Spleen (tissue), 11 donors: ENCODE measurements at regions not wholly inside any gene's neighbourhood (a gene's known extent, or its start where the extent isn't known, plus 50 kb on each side); places are given as distances from the start of the nearest gene placed in this dataset.

Source experiments
- DNase-seq: peaks from one replicate; pipeline ENCODE4 v3.0.0-alpha.2; 2020
- H3K27ac ChIP-seq, 8 donors: fragments of 200-600 bp; sonication (generic) in 7 of 8; 1 replicate in 4 of 8; 2 replicates in 4 of 8; pipeline versions ENCODE4 v1.5.0 to v1.8.0; 2016 to 2021; ENCODE audit warnings: inconsistent platforms in 4 of 8, mild to moderate bottlenecking in 4 of 8, moderate library complexity in 1 of 8
- H3K27me3 ChIP-seq, 7 donors: fragments of 200-600 bp; sonication (generic) in 6 of 7; replicated peaks in 1 of 7; 1 replicate in 4 of 7; 2 replicates in 3 of 7; pipeline versions ENCODE4 v1.5.0 to v1.8.0; 2016 to 2021; ENCODE audit warnings: inconsistent platforms in 3 of 7, mild to moderate bottlenecking in 1 of 7
- H3K36me3 ChIP-seq, 6 donors: fragments of 200-600 bp; sonication (generic) in 5 of 6; 1 replicate in 4 of 6; 2 replicates in 2 of 6; pipeline versions ENCODE4 v1.5.0 to v1.8.0; 2016 to 2021; ENCODE audit warnings: inconsistent platforms in 2 of 6
- H3K4me1 ChIP-seq, 6 donors: fragments of 200-600 bp; sonication (generic) in 5 of 6; 1 replicate in 3 of 6; 2 replicates in 3 of 6; pipeline versions ENCODE4 v1.5.0 to v1.8.0; 2016 to 2021; ENCODE audit warnings: inconsistent platforms in 3 of 6
- H3K4me3 ChIP-seq, 8 donors: fragments of 200-600 bp; sonication (generic) in 7 of 8; 1 replicate in 4 of 8; 2 replicates in 4 of 8; pipeline versions ENCODE4 v1.5.0 to v1.8.0; 2016 to 2021; ENCODE audit warnings: inconsistent platforms in 4 of 8, mild to moderate bottlenecking in 4 of 8, moderate library complexity in 2 of 8
- H3K9me3 ChIP-seq, 8 donors: fragments of 200-600 bp; sonication (generic) in 7 of 8; 1 replicate in 4 of 8; 2 replicates in 4 of 8; pipeline versions ENCODE4 v1.5.0 to v1.8.0; 2016 to 2021; ENCODE audit warnings: inconsistent platforms in 4 of 8
- CTCF ChIP-seq, 11 experiments: fragments of 200-600 bp in 7 of 11; fragments of 450-650 bp in 4 of 11; sonication (generic) in 4 of 11; IDR thresholded peaks in 8 of 11; conservative IDR thresholded peaks in 3 of 11; 1 replicate in 7 of 11; 2 replicates in 4 of 11; pipeline versions ENCODE4 v1.4.0 to v1.8.0; 2016 to 2021; ENCODE audit warnings: antibody characterized with exemption in 11 of 11, inconsistent platforms in 4 of 11, mild to moderate bottlenecking in 1 of 11
- POLR2A ChIP-seq, 3 donors: fragments of 450-650 bp; IDR thresholded peaks; one replicate each; pipeline ENCODE4 v1.5.1; 2017; ENCODE audit warnings: antibody characterized with exemption in 3 of 3, mild to moderate bottlenecking in 1 of 3
- POLR2AphosphoS5 ChIP-seq, 3 donors: sonication (generic); formaldehyde crosslinking; IDR thresholded peaks; one replicate each; pipeline ENCODE4 v1.5.1; 2017; ENCODE audit warnings: antibody characterized with exemption in 3 of 3
- WGBS, 5 donors: extraction: QIAGEN DNeasy Blood & Tissue Kit in 3 of 5; methylation state at CpG; one replicate each; pipeline versions ENCODE4 v1.1.5 to v1.1.7; 2013 to 2018; 5-methylcytosine and 5-hydroxymethylcytosine counted together
- intact Hi-C: fragments of 100-400 bp; cut with DNase I; formaldehyde crosslinking; loops from one replicate; pipeline ENCODE4 v1.15.0; 2023; ENCODE audit warnings: low total_unique reads
- donor health status: healthy with polysubstance abuse.
- donor health status: DM: no; HTN: no; CAD: no; lungs with moderate emphysema.
- donor health status: DM: no; HTN: no; CAD: no.
- donor health status: Bipolar disorder and iron deficiency.
- donor health status: healthy.
- donor health status: DM: no; HTN: no; CAD: no.
- donor health status: DM: yes; HTN: yes; CAD: no.

- H3K27ac ChIP-seq = no peak overlapping the region
- no peaks in the 10 kb centered on the region for H3K27me3 ChIP-seq
- peaks cover 0 to 4% (median 0%) of the 10 kb centered on the region in 8 donors for H3K9me3 ChIP-seq
- H3K4me1 ChIP-seq = no peaks in the 10 kb centered on the region
- no peak overlapping the region for H3K4me3 ChIP-seq
- 83 to 100% (median 95%) methylated on average over 1 of the region's 1 CpG for WGBS, 5 donors
- no peaks in the 10 kb centered on the region for H3K36me3 ChIP-seq
- DNase-seq = no peak
- intact Hi-C loops = no loop called here
- TF ChIP-seq POLR2AphosphoS5 (IDR thresholded peaks at IDR 0.05) = no peak
- no peak for TF ChIP-seq CTCF (IDR thresholded peaks at IDR 0.05 in 8 of 11, conservative IDR thresholded peaks at IDR 0.05 in 3 of 11)
- no peak for TF ChIP-seq POLR2A (IDR thresholded peaks at IDR 0.05)
Observed at GRCh38 chr5:145551714-145552113, 283.4 kb downstream of the PRELID2 start.

- no peak for TF ChIP-seq POLR2A (IDR thresholded peaks at IDR 0.05)
- TF ChIP-seq POLR2AphosphoS5 (IDR thresholded peaks at IDR 0.05) = no peak
- no peak for TF ChIP-seq CTCF (IDR thresholded peaks at IDR 0.05 in 8 of 11, conservative IDR thresholded peaks at IDR 0.05 in 3 of 11)
- Histone ChIP-seq H3K36me3 (no peaks in the 10 kb centered on the region), H3K4me3 (no peak overlapping the region), H3K27me3 (no peaks in the 10 kb centered on the region), H3K9me3 (peaks cover 0 to 4% (median 0%) of the 10 kb centered on the region in 8 donors), H3K4me1 (no peaks in the 10 kb centered on the region), H3K27ac (no peak overlapping the region)
- DNase-seq = no peak
- intact Hi-C loops = no loop called here
Observed at GRCh38 chr5:145548097-145548496, 287.0 kb downstream of the PRELID2 start.

- TF ChIP-seq POLR2A (IDR thresholded peaks at IDR 0.05) (no peak), POLR2AphosphoS5 (IDR thresholded peaks at IDR 0.05) (no peak), CTCF (IDR thresholded peaks at IDR 0.05 in 8 of 11, conservative IDR thresholded peaks at IDR 0.05 in 3 of 11) (no peak)
- Histone ChIP-seq H3K4me3 (no peak overlapping the region), H3K36me3 (no peaks in the 10 kb centered on the region), H3K27me3 (no peaks in the 10 kb centered on the region), H3K9me3 (no peaks in the 10 kb centered on the region), H3K4me1 (no peaks in the 10 kb centered on the region), H3K27ac (no peak overlapping the region)
- intact Hi-C loops = no loop called here
- no peak for DNase-seq
Observed at GRCh38 chr5:145544401-145544800, 290.7 kb downstream of the PRELID2 start.

- DNase-seq = no peak
- H3K27ac ChIP-seq = no peak overlapping the region
- intact Hi-C loops = no loop called here
- no peaks in the 10 kb centered on the region for H3K27me3 ChIP-seq
- H3K4me1 ChIP-seq = no peaks in the 10 kb centered on the region
- no peaks in the 10 kb centered on the region for H3K36me3 ChIP-seq
- WGBS, 5 donors = 80 to 93% (median 81%) methylated on average over 3 of the region's 3 CpGs
- no peak for TF ChIP-seq POLR2AphosphoS5 (IDR thresholded peaks at IDR 0.05)
- TF ChIP-seq CTCF (IDR thresholded peaks at IDR 0.05 in 8 of 11, conservative IDR thresholded peaks at IDR 0.05 in 3 of 11) = no peak
- no peak for TF ChIP-seq POLR2A (IDR thresholded peaks at IDR 0.05)
- H3K4me3 ChIP-seq = no peak overlapping the region
- H3K9me3 ChIP-seq = peaks cover 0 to 4% (median 0%) of the 10 kb centered on the region in 8 donors
Observed at GRCh38 chr5:145543968-145544367, 291.2 kb downstream of the PRELID2 start.
